Ovary (tissue), 3 donors: ENCODE measurements at regions not wholly inside any gene's neighbourhood (a gene's known extent, or its start where the extent isn't known, plus 50 kb on each side); places are given as distances from the start of the nearest gene placed in this dataset.

Experiments used
- CTCF ChIP-seq, 3 donors: fragments of 450-650 bp in 2 of 3; fragments of 200-600 bp in 1 of 3; IDR thresholded peaks; one replicate each; pipeline versions ENCODE4 v1.5.1 to v1.8.0; 2016 to 2022; ENCODE audit warnings: antibody characterized with exemption in 3 of 3, mild to moderate bottlenecking in 1 of 3
- POLR2A ChIP-seq: fragments of 450-650 bp; IDR thresholded peaks from one replicate; pipeline ENCODE4 v1.6.1; 2017; ENCODE audit warnings: antibody characterized with exemption, mild to moderate bottlenecking, moderate library complexity
- donor health status: DM: no; HTN: no; CAD: no.

- TF ChIP-seq CTCF (IDR thresholded peaks at IDR 0.05) (no peak), POLR2A (no peak)
These were observed 201.5 kb upstream of the MVB12B start for GRCh38 chr9:126125177-126125576.
